ENCODE measurements at regions not wholly inside any gene's neighbourhood (a gene's known extent, or its start where the extent isn't known, plus 50 kb on each side); places are given as distances from the start of the nearest gene placed in this dataset.

DNA sequence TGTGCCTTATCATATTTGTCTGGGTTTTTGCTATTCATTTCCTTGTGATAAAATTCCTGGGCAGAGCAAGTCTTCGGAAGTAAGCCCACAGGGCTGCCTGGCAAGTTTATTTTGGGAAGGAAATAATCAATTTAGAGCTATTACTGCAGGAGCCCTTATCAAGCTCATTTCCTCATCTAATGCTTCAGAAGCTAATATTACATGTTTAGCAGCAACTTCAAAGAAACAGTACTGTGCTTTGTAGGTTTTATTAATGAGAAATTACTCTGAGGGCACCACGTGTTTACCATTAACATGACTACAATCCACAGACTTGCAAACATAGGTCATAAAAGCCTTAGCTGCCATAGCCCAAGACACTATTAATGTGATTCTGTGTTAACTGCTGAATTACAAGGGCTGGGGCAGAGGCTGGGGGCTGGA, 540.0 kb downstream of the SPRY1 start:
- no peaks in the 10 kb centered on the region for H3K36me3 ChIP-seq
- DNase-seq: no peak
- TF ChIP-seq, protein P1, sequence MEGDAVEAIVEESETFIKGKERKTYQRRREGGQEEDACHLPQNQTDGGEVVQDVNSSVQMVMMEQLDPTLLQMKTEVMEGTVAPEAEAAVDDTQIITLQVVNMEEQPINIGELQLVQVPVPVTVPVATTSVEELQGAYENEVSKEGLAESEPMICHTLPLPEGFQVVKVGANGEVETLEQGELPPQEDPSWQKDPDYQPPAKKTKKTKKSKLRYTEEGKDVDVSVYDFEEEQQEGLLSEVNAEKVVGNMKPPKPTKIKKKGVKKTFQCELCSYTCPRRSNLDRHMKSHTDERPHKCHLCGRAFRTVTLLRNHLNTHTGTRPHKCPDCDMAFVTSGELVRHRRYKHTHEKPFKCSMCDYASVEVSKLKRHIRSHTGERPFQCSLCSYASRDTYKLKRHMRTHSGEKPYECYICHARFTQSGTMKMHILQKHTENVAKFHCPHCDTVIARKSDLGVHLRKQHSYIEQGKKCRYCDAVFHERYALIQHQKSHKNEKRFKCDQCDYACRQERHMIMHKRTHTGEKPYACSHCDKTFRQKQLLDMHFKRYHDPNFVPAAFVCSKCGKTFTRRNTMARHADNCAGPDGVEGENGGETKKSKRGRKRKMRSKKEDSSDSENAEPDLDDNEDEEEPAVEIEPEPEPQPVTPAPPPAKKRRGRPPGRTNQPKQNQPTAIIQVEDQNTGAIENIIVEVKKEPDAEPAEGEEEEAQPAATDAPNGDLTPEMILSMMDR (IDR thresholded peaks at IDR 0.05): no peak
- H3K4me1 ChIP-seq: peaks cover 19% of the 10 kb centered on the region
- H3K9me3 ChIP-seq: no peaks in the 10 kb centered on the region
- no peak overlapping the region for H3K4me3 ChIP-seq
- no peak for ATAC-seq
- intact Hi-C loops (cut with DNase I): no loop called here
- no peaks in the 10 kb centered on the region for H3K27me3 ChIP-seq (ENCODE audit: low read depth)
- no peak overlapping the region for H3K27ac ChIP-seq

GRCh38 chr4:123937581-123937980, 541.0 kb downstream of the SPRY1 start:
- DNase-seq (no peak), ATAC-seq (no peak)
- peaks cover 19% of the 10 kb centered on the region for H3K4me1 ChIP-seq
- no peak overlapping the region for H3K4me3 ChIP-seq
- no peaks in the 10 kb centered on the region for H3K9me3 ChIP-seq
- no peaks in the 10 kb centered on the region for H3K27me3 ChIP-seq (ENCODE audit: low read depth)
- TF ChIP-seq, protein P1 (IDR thresholded peaks at IDR 0.05): no peak
- no peak overlapping the region for H3K27ac ChIP-seq
- intact Hi-C loops (cut with DNase I): no loop called here
- no peaks in the 10 kb centered on the region for H3K36me3 ChIP-seq

- ATAC-seq: no peak
- Histone ChIP-seq H3K9me3 (no peaks in the 10 kb centered on the region), H3K36me3 (no peaks in the 10 kb centered on the region), H3K4me1 (peaks cover 19% of the 10 kb centered on the region), H3K4me3 (no peak overlapping the region), H3K27me3 (ENCODE audit: low read depth) (no peaks in the 10 kb centered on the region), H3K27ac (no peak overlapping the region)
- DNase-seq: no peak
- TF ChIP-seq, protein P1 (IDR thresholded peaks at IDR 0.05): no peak
- intact Hi-C loops (cut with DNase I): no loop called here
These were observed 543.0 kb downstream of the SPRY1 start for GRCh38 chr4:123939621-123940020.

- intact Hi-C loops (cut with DNase I): no loop called here
- DNase-seq (no peak), ATAC-seq (no peak)
- Histone ChIP-seq H3K27me3 (ENCODE audit: low read depth) (no peaks in the 10 kb centered on the region), H3K9me3 (no peaks in the 10 kb centered on the region), H3K4me1 (peaks cover 19% of the 10 kb centered on the region), H3K36me3 (no peaks in the 10 kb centered on the region), H3K4me3 (no peak overlapping the region), H3K27ac (no peak overlapping the region)
- TF ChIP-seq, protein P1 (IDR thresholded peaks at IDR 0.05): no peak
These were observed 544.0 kb downstream of the SPRY1 start for GRCh38 chr4:123940604-123941003.

GRCh38 chr4:123941306-123941705, 544.7 kb downstream of the SPRY1 start:
- intact Hi-C loops (cut with DNase I): no loop called here
- DNase-seq: no peak
- H3K9me3 ChIP-seq: no peaks in the 10 kb centered on the region
- no peaks in the 10 kb centered on the region for H3K36me3 ChIP-seq
- no peak overlapping the region for H3K4me3 ChIP-seq
- H3K4me1 ChIP-seq: peaks cover 19% of the 10 kb centered on the region
- no peak for ATAC-seq
- no peaks in the 10 kb centered on the region for H3K27me3 ChIP-seq (ENCODE audit: low read depth)
- TF ChIP-seq, protein P1 (IDR thresholded peaks at IDR 0.05): no peak
- no peak overlapping the region for H3K27ac ChIP-seq

GRCh38 chr4:123943976-123944375, 547.4 kb downstream of the SPRY1 start:
- intact Hi-C loops (cut with DNase I): no loop called here
- Histone ChIP-seq H3K4me1 (peaks cover 3% of the 10 kb centered on the region), H3K27me3 (ENCODE audit: low read depth) (no peaks in the 10 kb centered on the region), H3K36me3 (no peaks in the 10 kb centered on the region), H3K27ac (no peak overlapping the region), H3K4me3 (no peak overlapping the region), H3K9me3 (no peaks in the 10 kb centered on the region)
- TF ChIP-seq, protein P1 (IDR thresholded peaks at IDR 0.05): no peak
- no peak for DNase-seq
- no peak for ATAC-seq

Data from lower lobe of right lung (tissue), 2 donors.